DMS 273 (cell line): ENCODE measurements at regions not wholly inside any gene's neighbourhood (a gene's known extent, or its start where the extent isn't known, plus 50 kb on each side); places are given as distances from the start of the nearest gene placed in this dataset.

Experiments used
- DNase-seq: peaks from one replicate; lab custom pipeline; 2025; ENCODE audit not compliant: unreplicated experiment; lab: John Stamatoyannopoulos, UW

- no peak for DNase-seq
Measured at GRCh38 chr5:8934455-8934854, 611.4 kb downstream of the SEMA5A start.

GRCh38 chr5:8940934-8941333, 604.9 kb downstream of the SEMA5A start:
- DNase-seq = no peak

GRCh38 chr5:8943301-8943700, 602.6 kb downstream of the SEMA5A start:
- DNase-seq = no peak

GRCh38 chr5:8944005-8944404, 601.9 kb downstream of the SEMA5A start:
- DNase-seq = no peak

GRCh38 chr5:8945972-8946371, 599.9 kb downstream of the SEMA5A start:
- no peak for DNase-seq

GRCh38 chr5:8949908-8950307, 596.0 kb downstream of the SEMA5A start:
- DNase-seq = no peak

- no peak for DNase-seq
Measured at GRCh38 chr5:8952147-8952546, 593.7 kb downstream of the SEMA5A start.

- no peak for DNase-seq
Measured at GRCh38 chr5:8953016-8953415, 592.9 kb downstream of the SEMA5A start.

- no peak for DNase-seq
Measured at GRCh38 chr5:8953911-8954438, 591.9 kb downstream of the SEMA5A start.

- DNase-seq = no peak
Measured at GRCh38 chr5:8954801-8955200, 591.1 kb downstream of the SEMA5A start.

- no peak for DNase-seq
Measured at GRCh38 chr5:8956659-8957058, 589.2 kb downstream of the SEMA5A start.

- DNase-seq = no peak
Measured at GRCh38 chr5:8958602-8959001, 587.3 kb downstream of the SEMA5A start.

GRCh38 chr5:8961219-8961618, 584.7 kb downstream of the SEMA5A start:
- no peak for DNase-seq

GRCh38 chr5:8961956-8962355, 583.9 kb downstream of the SEMA5A start:
- DNase-seq = no peak

- no peak for DNase-seq
Measured at GRCh38 chr5:8981016-8981415, 564.9 kb downstream of the SEMA5A start.

GRCh38 chr5:8981496-8981895, 564.4 kb downstream of the SEMA5A start:
- no peak for DNase-seq

- no peak for DNase-seq
Measured at GRCh38 chr5:8984386-8984785, 561.5 kb downstream of the SEMA5A start.
